ENCODE measurements at regions not wholly inside any gene's neighbourhood (a gene's known extent, or its start where the extent isn't known, plus 50 kb on each side); places are given as distances from the start of the nearest gene placed in this dataset.
"Not testable (repeated sequence)": the region's sequence is repeated elsewhere in the genome, so short reads cannot be mapped to it uniquely, and the experiment has no call there.

DNA sequence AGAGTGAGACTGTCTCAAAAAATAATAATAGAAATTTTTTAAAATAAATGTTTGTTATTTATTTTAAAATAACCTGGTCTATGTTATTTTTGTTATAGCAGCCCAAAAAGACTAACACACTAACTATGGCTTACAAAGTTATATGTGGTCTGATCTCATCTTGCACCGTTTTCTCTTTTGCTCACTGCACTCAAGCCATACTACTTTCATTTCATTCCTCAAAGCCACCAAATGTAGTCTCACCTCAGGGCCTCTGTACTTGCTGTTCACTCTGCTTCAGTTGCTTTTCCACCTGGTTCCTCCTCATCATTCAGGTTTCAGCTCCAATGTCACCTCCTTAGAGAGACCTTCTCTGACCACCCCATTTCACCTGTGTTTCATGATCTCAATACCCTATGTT, 55.2 kb upstream of the MDM1 start:
- DNase-seq, result no peak

DNA sequence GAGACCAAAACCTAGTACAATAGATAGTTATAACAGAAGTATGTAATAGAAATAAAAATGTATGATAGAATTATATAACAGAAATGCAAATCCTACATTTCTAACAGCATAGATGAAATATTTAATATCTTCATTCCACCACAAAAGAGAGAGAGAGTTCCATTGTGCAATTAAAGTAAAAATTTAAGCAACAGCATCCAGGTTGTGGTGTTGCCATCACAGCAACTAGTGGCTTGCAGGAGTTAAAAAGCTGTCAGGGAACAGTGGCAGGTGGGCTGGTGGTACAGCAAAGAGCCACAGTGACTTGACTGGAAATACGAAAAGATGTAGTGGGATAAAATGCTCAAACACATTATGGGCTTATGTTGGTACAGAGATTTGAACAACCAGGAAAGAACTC, 57.1 kb upstream of the MDM1 start:
- DNase-seq, result no peak

DNA sequence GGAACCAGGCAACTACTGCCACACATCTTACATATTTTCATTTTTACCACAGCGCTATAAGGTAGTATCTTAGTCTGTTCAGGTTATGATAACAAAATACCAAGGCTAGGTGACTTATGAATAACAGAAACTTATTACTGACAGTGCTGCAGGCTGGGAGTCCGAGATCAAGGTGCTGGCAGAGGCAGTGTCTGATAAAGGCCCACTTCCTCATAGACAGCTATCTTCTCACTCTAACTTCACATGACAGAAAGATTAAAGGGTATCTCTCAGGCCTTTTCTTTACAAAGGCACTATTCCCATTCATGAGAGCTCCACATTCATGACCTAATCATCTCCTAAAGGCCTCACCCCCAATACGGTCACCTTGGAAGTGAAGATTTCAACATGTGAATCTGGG, 59.8 kb upstream of the MDM1 start:
- no peak for DNase-seq

DNA sequence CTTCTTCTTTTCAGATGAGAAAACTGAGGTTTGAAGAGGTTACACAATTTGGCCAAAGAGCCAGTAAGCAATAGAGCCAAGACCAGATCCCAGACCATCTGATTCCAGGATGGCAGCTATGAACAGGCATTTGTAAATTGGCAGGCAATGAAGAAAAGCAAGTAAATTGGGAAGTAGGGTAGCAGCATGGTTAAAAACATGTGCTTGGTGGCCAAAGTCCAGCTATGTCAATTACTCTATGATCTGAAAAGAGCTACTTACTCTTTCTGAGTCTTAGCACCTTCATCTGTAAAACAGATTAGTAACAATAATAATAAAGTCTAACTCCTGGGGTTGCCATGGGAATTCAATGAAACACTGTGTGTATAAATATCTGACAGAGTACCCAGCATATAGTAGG, 60.2 kb upstream of the MDM1 start:
- no peak for DNase-seq

DNA sequence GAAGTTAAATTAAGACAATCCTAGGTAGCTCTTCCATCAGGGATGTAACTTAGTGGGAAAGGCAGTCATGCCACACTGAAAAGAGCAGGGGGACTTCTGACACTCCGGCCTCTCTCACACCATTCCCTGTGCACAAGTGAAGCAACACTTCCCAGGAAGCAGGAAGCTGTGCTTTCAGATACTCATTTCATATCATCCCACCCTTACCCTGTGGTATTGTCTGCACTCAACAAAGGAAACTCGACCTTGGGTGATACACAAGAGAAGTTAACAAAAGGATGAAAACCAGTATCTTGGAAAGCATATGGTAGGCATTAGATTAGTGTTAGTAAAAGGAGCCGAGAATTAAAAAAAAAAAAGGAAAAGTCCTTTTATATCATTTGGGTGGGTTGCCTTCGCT, 61.3 kb upstream of the MDM1 start:
- no peak for DNase-seq

DNA sequence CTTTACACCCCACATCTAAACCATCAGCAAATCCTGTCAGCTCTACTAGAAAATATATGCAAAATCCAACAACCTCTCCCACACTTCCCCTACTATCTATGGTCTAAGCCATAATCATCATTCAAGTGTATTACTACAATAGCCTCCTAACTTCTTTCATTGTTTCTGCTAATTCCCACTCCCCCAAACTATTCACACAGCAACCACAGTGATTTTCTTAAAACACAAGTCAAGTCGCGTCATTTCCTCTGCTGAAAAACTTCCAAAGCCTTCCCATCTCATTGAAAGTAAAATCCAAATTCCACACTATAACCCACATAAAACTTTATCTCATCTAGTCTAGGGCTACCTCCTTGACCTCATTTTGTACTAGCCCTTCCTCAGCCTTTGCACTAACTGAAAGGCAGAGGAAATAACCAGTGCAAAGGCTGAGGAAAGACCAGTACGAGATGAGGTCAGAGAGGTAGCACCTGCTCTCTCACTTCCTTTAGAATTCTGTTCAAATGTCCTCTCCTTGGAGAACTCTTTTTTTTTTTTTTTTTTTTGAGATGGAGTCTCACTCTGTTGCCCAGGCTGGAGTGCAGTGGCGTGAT, 65.5 kb upstream of the MDM1 start:
- no peak for DNase-seq

DNA sequence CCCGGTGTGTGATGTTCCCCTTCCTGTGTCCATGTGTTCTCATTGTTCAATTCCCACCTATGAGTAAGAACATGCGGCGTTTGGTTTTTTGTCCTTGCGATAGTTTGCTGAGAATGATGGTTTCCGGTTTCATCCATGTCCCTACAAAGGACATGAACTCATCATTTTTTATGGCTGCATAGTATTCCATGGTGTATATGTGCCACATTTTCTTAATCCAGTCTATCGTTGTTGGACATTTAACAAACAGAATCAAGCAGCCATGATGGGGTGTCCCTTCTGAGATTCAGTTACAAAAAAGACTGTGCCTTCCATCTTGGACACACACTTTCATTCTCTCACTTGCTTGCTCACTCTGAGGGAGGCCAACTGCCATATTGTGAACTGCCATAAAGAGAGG, 66.5 kb upstream of the MDM1 start:
- not testable (repeated sequence) for DNase-seq

DNA sequence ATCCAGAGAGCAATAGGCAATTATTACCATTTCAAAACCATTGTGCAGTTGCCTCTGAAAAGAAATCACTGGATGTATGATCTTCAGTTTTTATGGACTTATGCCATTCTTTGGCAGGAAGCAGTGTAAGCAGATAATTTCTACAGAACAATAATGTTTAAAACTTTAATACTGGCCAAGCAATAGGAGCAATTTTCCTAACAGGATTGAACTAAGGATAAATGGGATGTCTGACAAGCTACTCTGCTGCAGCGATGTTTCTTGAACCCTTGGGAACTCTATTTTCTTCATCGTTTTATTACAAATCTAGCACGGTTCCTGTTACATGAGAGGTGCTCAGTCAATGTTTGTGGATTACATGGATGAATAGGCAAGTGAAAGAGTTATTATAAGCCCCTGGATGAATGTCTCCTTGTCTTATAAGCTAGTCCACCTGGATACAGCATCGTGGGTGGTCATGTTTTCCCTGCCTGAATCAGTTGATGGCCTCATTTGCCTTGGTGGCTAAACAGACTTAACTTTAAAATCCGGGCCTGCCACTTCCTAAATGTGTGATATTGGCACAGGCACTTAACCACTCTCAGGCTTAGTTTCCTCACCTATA, 68.2 kb upstream of the MDM1 start:
- DNase-seq, result no peak

DNA sequence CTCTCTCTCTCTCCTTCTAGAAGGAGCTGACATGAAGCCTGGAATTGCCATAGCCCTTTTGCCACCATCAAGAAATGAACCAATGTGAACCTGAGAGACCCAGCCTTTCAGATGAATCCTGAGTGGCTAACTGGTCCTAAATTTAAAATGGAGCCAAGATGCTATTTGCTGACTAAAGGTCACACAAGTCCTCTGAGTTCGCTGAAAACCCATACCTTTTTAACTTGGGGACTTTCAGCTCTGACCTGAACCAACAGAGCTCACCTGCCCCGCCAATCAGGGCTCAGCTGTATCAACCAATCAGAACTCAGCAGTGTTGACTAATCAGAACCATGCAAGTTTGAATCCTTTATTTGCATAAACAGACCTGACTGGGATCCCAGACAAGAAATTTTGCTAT, 70.3 kb upstream of the MDM1 start:
- no peak for DNase-seq

DNA sequence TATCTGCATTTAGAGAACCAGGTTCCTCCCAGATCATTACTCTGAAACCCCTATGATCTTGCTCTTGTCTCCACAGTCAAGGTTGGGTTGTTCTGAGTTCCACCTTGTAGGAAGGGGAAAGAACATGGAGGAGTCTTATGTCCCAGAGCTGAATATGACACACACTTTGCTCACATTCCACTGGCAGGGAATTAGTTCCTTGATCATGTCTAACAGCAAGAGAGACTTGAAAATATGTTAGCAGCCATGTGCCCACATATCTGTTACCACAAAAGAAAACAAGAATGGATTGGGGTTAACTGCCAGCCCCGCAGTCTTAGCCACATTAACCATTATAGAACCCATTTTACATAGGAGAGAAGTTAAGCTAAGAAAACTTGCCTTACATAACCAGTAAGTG, 71.1 kb upstream of the MDM1 start:
- DNase-seq, result no peak

DNA sequence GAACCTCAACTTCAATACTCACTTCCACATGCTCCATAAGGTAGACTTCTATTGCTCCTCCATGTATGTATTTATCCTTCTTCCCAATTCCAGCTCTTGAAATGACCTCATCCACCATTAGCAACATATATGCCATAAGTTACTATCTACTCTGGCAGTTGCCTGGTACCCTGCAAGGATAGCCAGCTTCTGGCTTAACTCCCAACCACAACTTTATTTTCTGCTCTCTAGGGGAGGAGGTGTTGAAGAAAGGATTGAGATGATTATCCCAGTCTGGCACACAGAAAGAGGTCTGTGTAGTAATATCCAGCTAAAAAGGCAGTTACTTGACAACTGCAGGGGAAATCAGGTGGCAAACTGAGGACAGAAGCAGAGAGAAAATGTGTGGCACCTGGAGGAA, 71.5 kb upstream of the MDM1 start:
- DNase-seq, result no peak

DNA sequence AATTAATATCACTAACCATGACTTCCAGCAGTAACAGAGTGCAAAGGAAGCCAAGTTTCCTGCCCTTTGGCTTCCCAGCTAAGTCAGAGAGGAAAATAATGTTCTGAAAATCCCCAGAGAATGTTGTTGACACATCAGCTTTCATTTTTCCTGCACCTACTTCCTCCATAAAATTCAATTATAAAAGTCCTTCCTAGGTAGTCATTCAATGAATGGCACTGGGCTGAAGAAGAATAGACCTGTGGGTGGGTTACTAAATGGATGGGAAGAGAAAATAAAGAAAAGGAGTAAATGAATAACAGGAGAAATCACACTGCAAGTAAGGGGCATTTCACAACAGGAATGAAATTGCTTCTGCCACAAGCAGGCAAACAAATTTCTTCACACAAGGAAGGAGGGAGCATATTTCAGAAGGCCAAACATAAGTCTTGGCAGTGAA, 73.2 kb upstream of the MDM1 start:
- no peak for DNase-seq

DNA sequence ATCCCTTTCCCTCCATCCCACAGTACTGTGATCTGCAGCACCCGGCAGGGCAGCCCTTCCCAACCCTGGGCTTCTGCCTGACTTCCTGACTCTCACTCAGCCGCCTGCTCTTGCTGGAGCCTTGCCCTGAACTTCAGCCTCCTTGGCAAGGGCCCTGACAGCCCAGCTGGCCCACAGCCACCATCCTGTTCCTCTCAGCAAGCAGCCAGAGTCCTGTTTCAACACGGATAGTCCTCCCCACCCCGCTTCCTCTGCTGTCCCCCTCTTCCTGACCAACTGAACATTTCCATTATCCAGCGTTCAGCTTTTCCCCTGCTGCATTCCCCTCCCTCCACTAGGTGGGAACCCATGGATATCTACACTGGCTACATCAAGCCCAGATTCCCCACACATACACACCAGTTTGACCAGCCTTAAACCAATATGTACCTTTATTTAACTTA, 74.0 kb upstream of the MDM1 start:
- DNase-seq, result no peak

DNA sequence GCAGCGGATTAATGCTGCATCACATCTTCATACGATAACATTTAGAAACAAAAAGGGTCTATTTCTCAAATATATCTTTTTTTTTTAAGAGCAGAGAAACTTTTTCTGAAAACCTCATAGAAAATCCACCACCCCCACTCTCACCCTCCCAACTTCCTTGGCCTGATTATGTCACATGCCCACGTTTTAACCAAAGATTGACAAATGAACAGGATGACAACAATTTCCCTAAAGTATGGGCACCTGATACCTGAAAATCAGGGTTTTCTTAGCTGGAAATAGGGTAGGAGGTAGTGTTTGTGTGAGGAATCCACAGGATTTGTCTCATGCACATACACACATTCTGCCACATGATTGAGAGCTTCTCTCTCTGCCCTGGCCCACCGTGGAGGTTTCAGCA, 74.7 kb upstream of the MDM1 start:
- no peak for DNase-seq

DNA sequence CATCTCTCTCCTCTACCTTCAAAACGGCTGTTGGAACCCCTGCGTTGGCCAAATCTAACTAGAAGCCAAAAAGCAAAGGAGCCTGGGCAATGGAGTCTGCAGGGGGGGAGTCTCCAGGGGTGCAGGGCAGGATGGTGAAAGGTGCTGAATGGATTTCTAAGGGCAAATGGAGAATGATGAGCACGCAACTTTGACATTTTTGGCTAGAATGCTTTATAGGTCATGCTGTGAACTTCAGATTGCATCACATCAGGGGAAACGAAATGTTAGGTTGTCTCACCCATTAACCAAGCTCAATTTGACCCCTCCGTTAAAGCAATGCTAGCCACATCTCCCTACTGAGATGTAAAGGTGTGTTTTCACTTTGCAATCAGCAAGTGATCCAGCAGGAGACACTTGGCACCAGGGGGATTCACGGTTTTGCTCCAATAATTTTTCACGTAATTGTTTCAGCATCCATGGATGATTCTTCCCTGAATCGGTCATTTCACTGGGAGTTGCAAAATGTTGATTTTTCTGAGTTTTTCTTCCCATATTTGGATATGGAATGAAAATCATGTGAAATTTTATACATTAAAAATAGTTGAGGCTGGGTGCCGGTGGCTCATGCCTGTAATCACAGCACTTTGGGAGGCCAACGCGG, 78.0 kb upstream of the MDM1 start:
- no peak for DNase-seq

DNA sequence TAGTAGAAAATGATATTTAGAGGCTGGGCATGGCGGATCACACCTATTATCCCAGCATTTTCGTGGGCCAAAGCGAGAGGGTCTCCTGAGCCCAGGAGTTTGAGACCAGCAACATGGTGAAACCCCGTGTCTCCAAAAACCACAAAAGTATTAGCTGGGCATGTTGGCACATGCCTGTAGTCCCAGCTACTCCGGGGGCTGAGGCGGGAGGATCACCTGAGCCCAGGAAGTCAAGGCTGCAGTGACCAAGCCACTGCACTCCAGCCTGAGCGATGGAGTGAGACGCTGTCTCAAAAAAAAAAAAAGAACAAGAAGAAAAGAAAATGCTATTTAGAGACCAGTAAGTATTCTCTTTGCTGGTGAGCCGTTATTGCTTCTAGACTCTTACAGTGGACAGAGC, 79.2 kb upstream of the MDM1 start:
- DNase-seq, result no peak

DNA sequence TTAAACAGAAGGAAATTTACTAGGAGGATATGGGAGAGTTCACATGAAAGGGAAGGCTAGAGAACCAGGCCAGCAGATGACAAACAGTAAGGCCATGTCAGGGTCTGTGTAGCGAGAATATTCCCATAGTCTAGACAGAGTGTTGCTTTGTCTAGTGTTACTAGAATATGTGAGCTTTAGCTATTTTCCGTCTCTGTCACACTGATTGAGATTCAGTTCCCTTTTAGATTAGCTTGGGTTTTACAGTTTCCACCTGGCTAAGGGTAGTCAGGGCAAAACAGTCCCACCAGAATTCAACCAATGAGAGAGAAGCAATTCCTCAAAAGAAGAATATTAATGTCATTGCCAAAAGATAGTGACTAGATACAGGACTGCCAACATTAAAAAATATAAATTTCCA, 82.8 kb upstream of the MDM1 start:
- DNase-seq, result no peak

DNA sequence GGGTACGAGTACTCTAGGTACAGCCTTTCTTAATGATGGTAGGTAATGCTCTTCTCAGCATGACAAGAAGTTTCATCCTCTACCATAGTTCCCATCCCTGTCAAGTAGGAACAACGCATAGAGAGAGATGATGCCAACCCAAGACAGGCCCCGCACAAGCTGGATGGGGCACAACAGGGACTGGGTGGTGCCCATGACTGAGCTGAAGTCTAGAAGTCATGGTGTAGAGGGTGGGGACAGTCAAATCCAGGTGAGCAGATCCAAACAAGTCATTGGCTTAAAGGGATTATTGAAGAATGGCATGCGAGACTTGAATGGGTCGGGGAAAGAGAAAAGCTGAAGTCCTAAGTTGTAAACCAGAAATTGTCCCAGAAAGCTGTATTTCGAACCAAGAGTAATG, 84.2 kb upstream of the MDM1 start:
- DNase-seq, result no peak

DNA sequence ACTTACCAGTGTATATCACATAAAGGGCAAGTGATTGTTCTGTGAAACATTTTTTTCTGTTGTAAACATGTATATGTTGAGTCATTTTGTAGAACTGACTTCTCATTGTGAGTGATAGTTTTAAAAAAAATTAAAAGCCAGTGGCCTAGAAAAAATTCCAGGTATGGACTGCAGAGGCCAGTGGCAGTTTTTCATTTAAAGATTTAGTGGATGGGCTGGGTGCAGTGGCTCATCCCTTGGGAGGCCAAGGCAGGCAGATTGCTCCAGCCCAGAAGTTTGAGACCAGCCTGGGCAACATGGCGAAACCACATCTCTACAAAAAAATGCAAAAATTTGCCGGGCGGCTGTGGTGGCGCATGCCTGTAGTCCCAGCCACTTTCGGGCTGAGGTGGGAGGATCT, 84.7 kb upstream of the MDM1 start:
- no peak for DNase-seq

DNA sequence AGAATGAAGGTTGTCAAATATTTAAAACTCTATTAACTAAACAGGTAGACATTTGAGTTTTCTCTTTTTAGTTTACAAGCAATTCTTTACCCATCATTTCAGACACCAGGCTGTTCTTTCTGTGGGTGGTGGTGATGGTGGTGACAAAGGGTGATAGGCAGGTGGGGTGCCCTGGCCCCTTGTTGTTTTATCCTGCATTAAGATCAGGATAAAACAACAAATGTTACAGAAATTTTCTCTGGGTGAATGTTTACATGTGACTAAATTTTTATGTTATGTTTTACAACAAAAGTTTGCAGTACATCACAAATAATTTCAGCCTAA, 85.9 kb upstream of the MDM1 start:
- no peak for DNase-seq

DNA sequence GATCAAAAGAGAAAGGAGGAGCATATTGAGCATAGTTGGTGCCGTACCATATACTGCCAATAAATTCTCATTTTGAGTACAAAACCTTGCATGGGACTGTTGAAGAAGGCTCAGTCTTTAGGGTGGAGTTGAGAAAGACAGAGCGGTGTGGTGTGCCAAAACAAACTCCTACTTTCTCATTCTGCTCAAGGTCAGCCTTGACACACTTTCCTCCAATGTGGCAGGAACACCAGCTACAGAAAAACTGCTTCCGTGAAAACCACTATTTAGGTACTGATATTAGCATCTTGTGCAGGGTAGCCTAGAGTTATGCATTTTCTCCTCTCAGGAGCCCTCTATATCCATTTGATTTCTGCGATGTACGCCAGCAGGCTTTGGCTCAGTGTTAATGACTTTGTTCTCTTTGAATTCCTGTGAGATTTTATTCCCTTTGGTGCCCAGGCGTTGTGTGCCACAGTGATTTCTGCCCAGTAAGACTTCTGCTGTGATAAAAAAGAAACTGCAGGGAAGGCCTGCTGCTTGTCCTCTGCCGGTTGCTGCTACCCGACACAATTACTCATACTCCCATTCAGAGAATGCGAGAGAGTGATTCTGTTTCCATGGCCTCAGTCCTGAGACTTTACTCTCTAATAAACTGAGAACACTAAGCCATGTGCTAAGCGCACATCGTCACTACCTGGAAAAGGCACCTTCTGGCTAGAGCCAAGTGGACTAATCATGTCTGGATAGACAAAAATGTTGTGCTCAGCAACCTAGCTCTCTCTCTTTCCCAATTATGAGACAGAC, 88.3 kb upstream of the MDM1 start:
- no peak for DNase-seq

DNA sequence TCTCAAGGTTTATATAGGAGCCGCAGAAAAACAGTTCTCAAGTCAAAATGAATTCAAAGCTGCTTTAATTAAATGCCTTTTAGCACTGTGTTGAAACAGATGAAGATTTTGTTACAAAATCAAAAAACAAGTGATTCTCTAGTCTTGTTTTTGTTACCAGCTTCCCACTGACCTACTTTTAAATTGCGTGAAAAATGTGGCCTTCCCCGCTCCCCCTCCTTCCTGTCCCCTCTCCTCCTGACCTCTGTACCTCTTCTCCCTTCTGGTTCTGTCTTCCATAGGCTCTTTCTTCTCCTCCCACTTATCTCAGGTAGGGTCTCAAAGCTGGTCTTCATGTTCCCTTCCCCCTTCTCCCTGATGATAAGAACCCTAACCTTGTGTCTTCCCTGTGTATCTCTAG, 90.0 kb upstream of the MDM1 start:
- DNase-seq, result no peak

DNA sequence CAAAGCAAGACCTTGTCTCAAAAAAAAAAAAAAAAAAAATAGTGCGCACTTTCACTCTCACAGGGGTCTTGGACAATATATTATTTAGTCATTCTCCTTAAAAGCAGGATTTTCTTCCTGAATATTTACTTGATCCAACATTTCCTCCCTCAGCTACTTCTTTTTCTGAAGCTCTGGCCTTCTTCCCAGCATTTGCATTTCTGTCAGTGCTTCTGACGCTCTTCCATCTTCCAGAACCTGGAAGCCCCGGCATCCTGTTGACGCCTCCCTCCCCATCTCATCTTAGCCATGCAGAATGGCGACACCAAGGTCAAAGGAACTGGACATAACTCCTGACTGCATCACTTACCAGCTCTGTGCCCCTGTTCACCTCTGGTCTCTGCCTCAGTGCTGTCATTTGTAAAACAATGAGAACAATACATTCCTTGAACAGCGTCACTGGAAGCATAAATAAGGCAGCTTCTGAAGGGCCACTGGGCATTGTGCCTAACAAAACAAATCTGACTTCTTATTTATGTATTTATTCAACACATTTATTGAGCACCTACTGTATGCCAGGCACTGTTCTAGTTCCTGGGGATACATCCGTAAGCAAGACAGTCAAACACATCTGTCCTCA, 90.9 kb upstream of the MDM1 start:
- DNase-seq, result no peak

DNA sequence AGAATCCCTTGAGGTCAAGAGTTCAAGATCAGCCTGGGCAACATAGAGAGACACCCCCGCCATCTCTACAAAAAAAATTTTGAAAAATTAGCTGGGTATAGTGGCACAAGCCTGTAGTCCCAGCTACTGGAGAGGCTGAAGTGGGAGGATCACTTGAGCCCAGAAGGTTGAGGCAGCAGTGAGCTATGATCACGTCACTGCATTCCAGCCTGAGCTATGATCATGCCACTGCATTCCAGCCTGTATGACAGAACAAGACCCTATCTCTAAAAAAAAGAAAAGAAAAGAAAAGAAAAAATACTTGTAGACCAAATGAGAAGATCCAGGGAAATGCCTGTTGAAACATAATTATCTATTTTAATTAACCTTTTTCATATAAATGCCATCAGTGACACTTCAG, 93.8 kb upstream of the MDM1 start:
- DNase-seq, result no peak
